ENCODE measurements at regions not wholly inside any gene's neighbourhood (a gene's known extent, or its start where the extent isn't known, plus 50 kb on each side); places are given as distances from the start of the nearest gene placed in this dataset.
"Not testable (repeated sequence)": the region's sequence is repeated elsewhere in the genome, so short reads cannot be mapped to it uniquely, and the experiment has no call there.

- no peak overlapping the region for H3K27ac Mint-ChIP-seq
- no peaks in the 10 kb centered on the region for H3K27me3 Mint-ChIP-seq (ENCODE audit: insufficient read depth)
- intact Hi-C loops (cut with micrococcal nuclease) = no loop called here
- H3K9me3 Mint-ChIP-seq = no peaks in the 10 kb centered on the region
- H3K4me3 Mint-ChIP-seq = no peak overlapping the region
- no peaks in the 10 kb centered on the region for H3K4me1 Mint-ChIP-seq (ENCODE audit: low read depth)
- H3K36me3 Mint-ChIP-seq (ENCODE audit: low read depth) = no peaks in the 10 kb centered on the region
- DNase-seq (ENCODE audit: low spot score) = no peak
These were observed 627.9 kb upstream of the KLF12 start for GRCh38 chr13:74761801-74762757.

- DNase-seq (ENCODE audit: low spot score) = no peak
- Mint-ChIP-seq H3K27ac (no peak overlapping the region), H3K27me3 (ENCODE audit: insufficient read depth) (no peaks in the 10 kb centered on the region), H3K9me3 (no peaks in the 10 kb centered on the region), H3K4me1 (ENCODE audit: low read depth) (no peaks in the 10 kb centered on the region), H3K36me3 (ENCODE audit: low read depth) (no peaks in the 10 kb centered on the region), H3K4me3 (no peak overlapping the region)
- intact Hi-C loops (cut with micrococcal nuclease) = no loop called here
These were observed 624.0 kb upstream of the KLF12 start for GRCh38 chr13:74758188-74758587.

- Mint-ChIP-seq H3K27me3 (ENCODE audit: insufficient read depth) (no peaks in the 10 kb centered on the region), H3K36me3 (ENCODE audit: low read depth) (no peaks in the 10 kb centered on the region), H3K4me3 (no peak overlapping the region), H3K27ac (no peak overlapping the region), H3K4me1 (ENCODE audit: low read depth) (no peaks in the 10 kb centered on the region), H3K9me3 (no peaks in the 10 kb centered on the region)
- intact Hi-C loops (cut with micrococcal nuclease) = no loop called here
- DNase-seq (ENCODE audit: low spot score) = no peak
These were observed 620.9 kb upstream of the KLF12 start for GRCh38 chr13:74755065-74755464.

DNA sequence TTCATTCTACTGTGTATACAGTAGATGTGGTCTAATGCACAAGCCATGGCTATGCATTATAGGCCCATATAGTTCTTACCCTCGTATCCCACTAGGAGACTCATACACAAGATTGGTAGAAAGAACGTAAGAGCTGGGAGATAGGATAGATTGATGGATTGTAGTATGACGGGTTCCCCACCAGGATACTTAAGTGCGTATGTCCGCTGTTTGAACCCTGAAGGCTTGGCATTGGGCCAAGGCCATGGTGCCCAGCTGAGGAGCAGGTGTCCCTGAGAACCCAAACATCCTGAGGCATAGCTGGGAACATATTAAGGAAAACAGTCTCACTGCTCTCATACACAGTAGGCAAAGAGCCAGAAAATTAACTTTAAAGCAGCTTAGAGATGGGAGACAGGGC, 617.5 kb upstream of the KLF12 start:
- H3K4me3 Mint-ChIP-seq = no peak overlapping the region
- intact Hi-C loops (cut with micrococcal nuclease) = no loop called here
- no peaks in the 10 kb centered on the region for H3K27me3 Mint-ChIP-seq (ENCODE audit: insufficient read depth)
- H3K4me1 Mint-ChIP-seq (ENCODE audit: low read depth) = no peaks in the 10 kb centered on the region
- no peak for DNase-seq (ENCODE audit: low spot score)
- H3K9me3 Mint-ChIP-seq = no peaks in the 10 kb centered on the region
- no peak overlapping the region for H3K27ac Mint-ChIP-seq
- no peaks in the 10 kb centered on the region for H3K36me3 Mint-ChIP-seq (ENCODE audit: low read depth)

- intact Hi-C loops (cut with micrococcal nuclease) = no loop called here
- Mint-ChIP-seq H3K9me3 (no peaks in the 10 kb centered on the region), H3K4me1 (ENCODE audit: low read depth) (no peaks in the 10 kb centered on the region), H3K36me3 (ENCODE audit: low read depth) (no peaks in the 10 kb centered on the region), H3K27ac (no peak overlapping the region), H3K4me3 (no peak overlapping the region), H3K27me3 (ENCODE audit: insufficient read depth) (no peaks in the 10 kb centered on the region)
- DNase-seq (ENCODE audit: low spot score) = no peak
These were observed 613.2 kb upstream of the KLF12 start for GRCh38 chr13:74747186-74747955.

DNA sequence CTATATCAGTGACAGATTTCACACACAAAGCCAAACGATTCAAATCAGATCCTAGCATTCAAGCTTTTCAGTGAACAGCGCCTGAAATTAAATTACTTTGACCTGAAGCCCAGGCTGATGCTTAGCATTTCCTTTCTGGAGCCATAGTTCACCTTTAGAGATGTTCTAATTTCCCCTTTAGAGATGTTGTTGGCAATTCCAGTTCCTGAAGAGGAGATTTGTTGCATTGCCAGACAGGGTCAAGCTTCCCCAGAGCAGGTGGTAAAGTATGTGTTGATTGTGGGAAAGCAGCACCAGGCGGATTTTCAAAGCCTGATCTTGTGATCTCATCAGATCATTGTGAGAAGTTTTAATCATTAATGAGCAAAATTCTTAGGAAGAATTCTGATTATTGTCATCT, 609.8 kb upstream of the KLF12 start:
- intact Hi-C loops (cut with micrococcal nuclease) = no loop called here
- no peak overlapping the region for H3K27ac Mint-ChIP-seq

DNA sequence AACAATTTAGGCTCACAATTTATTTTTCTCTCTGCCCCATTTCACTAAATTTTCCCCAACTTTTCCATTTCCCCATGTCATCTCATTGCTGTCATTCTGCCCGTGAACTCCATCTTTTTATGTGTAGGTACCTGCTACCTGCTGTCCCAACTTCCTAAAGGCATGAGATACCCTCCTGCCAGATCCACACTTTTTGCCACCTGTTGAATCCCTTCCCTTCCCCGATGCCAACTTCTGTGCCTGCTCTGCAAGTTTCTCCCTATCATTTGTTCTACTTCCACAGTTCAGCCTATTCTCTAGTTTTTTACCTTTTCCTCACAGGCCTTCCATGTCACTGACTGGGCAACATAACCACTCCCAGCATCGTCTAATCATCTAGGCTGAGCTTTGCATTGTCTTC, 607.5 kb upstream of the KLF12 start:
- intact Hi-C loops (cut with micrococcal nuclease) = no loop called here
- no peak for DNase-seq (ENCODE audit: low spot score)
- H3K27ac Mint-ChIP-seq = no peak overlapping the region
- no peak overlapping the region for H3K4me3 Mint-ChIP-seq
- H3K4me1 Mint-ChIP-seq (ENCODE audit: low read depth) = no peaks in the 10 kb centered on the region
- no peaks in the 10 kb centered on the region for H3K9me3 Mint-ChIP-seq
- no peaks in the 10 kb centered on the region for H3K36me3 Mint-ChIP-seq (ENCODE audit: low read depth)
- H3K27me3 Mint-ChIP-seq (ENCODE audit: insufficient read depth) = no peaks in the 10 kb centered on the region

More for the DNA sequence above, 609.8 kb upstream of the KLF12 start:
- Mint-ChIP-seq H3K27me3 (ENCODE audit: insufficient read depth) (no peaks in the 10 kb centered on the region), H3K4me3 (no peak overlapping the region), H3K4me1 (ENCODE audit: low read depth) (no peaks in the 10 kb centered on the region), H3K9me3 (no peaks in the 10 kb centered on the region), H3K36me3 (ENCODE audit: low read depth) (no peaks in the 10 kb centered on the region)
- no peak for DNase-seq (ENCODE audit: low spot score)

DNA sequence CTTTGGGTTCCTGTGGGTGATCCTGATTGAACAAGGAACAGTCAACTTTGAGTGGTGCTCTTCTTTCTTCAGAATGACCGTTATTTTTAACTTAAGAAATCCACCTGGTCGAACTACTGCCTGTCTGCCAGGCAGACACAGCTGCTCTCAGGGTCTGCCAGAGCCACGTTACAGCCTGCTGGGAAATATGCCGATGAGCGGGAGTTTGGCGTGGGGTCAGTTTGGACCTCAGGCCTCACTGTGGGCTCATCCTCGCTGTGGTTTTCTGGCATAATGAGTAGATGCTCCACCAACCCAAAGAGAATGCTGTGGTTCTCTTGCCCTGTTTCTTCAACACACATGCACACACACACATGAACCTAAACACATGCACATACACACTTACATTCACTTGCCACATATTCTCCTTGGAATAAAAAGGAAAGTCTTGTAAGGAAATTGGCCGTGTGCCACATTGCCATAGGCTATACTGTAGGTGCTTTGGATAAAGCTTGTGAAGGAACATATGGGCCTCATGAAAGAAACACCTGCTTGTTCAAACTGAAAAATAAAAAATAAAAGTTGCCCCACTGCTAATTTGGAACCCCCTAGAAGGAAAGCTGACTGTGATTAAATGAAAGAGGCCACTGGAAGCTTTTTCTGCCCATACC, 598.7 kb upstream of the KLF12 start:
- intact Hi-C loops (cut with micrococcal nuclease) = no loop called here
- no peak for DNase-seq (ENCODE audit: low spot score)
- Mint-ChIP-seq H3K4me3 (no peak overlapping the region), H3K9me3 (no peaks in the 10 kb centered on the region), H3K27ac (no peak overlapping the region), H3K27me3 (ENCODE audit: insufficient read depth) (no peaks in the 10 kb centered on the region), H3K4me1 (ENCODE audit: low read depth) (no peaks in the 10 kb centered on the region), H3K36me3 (ENCODE audit: low read depth) (no peaks in the 10 kb centered on the region)

GRCh38 chr13:74731731-74732130, 597.5 kb upstream of the KLF12 start:
- intact Hi-C loops (cut with micrococcal nuclease) = no loop called here
- no peaks in the 10 kb centered on the region for H3K27me3 Mint-ChIP-seq (ENCODE audit: insufficient read depth)
- DNase-seq (ENCODE audit: low spot score) = no peak
- H3K4me3 Mint-ChIP-seq = no peak overlapping the region
- no peaks in the 10 kb centered on the region for H3K36me3 Mint-ChIP-seq (ENCODE audit: low read depth)
- H3K9me3 Mint-ChIP-seq = no peaks in the 10 kb centered on the region
- no peaks in the 10 kb centered on the region for H3K4me1 Mint-ChIP-seq (ENCODE audit: low read depth)
- H3K27ac Mint-ChIP-seq = no peak overlapping the region

GRCh38 chr13:74730556-74731331, 596.5 kb upstream of the KLF12 start:
- H3K4me1 Mint-ChIP-seq (ENCODE audit: low read depth) = no peaks in the 10 kb centered on the region

GRCh38 chr13:74726206-74726605, 592.0 kb upstream of the KLF12 start:
- no peak overlapping the region for H3K4me3 Mint-ChIP-seq
- no peaks in the 10 kb centered on the region for H3K27me3 Mint-ChIP-seq (ENCODE audit: insufficient read depth)
- intact Hi-C loops (cut with micrococcal nuclease) = no loop called here
- H3K4me1 Mint-ChIP-seq (ENCODE audit: low read depth) = no peaks in the 10 kb centered on the region
- no peak overlapping the region for H3K27ac Mint-ChIP-seq
- no peak for DNase-seq (ENCODE audit: low spot score)
- no peaks in the 10 kb centered on the region for H3K36me3 Mint-ChIP-seq (ENCODE audit: low read depth)
- no peaks in the 10 kb centered on the region for H3K9me3 Mint-ChIP-seq

More at GRCh38 chr13:74730556-74731331, 596.5 kb upstream of the KLF12 start:
- intact Hi-C loops (cut with micrococcal nuclease) = no loop called here
- Mint-ChIP-seq H3K36me3 (ENCODE audit: low read depth) (no peaks in the 10 kb centered on the region), H3K9me3 (no peaks in the 10 kb centered on the region), H3K4me3 (no peak overlapping the region), H3K27me3 (ENCODE audit: insufficient read depth) (no peaks in the 10 kb centered on the region), H3K27ac (no peak overlapping the region)
- no peak for DNase-seq (ENCODE audit: low spot score)

DNA sequence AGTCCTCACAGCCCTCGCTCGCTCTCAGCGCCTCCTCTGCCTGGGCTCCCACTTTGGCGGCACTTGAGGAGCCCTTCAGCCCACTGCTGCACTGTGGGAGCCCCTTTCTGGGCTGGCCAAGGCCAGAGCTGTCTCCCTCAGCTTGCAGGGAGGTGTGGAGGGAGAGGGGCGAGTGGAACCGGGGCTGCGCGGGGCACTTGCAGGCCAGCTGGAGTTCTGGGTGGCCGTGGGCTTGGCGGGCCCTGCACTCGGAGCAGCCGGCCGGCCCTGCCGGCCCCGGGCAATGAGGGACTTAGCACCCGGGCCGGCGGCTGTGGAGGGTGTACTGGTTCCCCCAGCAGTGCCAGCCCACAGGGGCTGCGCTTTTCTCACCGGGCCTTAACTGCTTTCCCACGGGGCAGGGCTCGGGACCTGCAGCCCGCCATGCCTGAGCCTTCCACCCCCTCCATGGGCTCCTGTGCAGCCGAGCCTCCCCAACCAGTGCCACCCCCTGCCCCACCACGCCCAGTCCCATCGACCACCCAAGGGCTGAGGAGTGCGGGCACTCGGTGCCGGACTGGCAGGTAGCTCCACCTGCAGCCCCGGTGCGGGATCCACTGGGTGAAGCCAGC, 584.1 kb upstream of the KLF12 start:
- intact Hi-C loops (cut with micrococcal nuclease); H3K27me3 Mint-ChIP-seq (ENCODE audit: insufficient read depth); H3K4me3 Mint-ChIP-seq; H3K4me1 Mint-ChIP-seq (ENCODE audit: low read depth); DNase-seq (ENCODE audit: low spot score); H3K9me3 Mint-ChIP-seq; H3K36me3 Mint-ChIP-seq (ENCODE audit: low read depth); H3K27ac Mint-ChIP-seq: not testable (repeated sequence)
